Left colon (tissue), 2 donors: ENCODE measurements at regions not wholly inside any gene's neighbourhood (a gene's known extent, or its start where the extent isn't known, plus 50 kb on each side); places are given as distances from the start of the nearest gene placed in this dataset.
A peak's percentile ranks its signal among the peaks of the same experiment; 100 is the strongest.

ENCODE experiments used
- ATAC-seq: fragments of 200-7000 bp; cut with Tn5 transposase; one replicate; pipeline ENCODE4 v1.9.1; 2020; ENCODE audit warnings: mild to moderate bottlenecking, moderate library complexity
- DNase-seq, 2 donors: peaks; one replicate each; pipeline ENCODE4 v3.0.0-alpha.2; 2020
- intact Hi-C, 2 donors: fragments of 100-400 bp; cut with DNase I in 1 of 2; cut with micrococcal nuclease in 1 of 2; formaldehyde crosslinking; loops; one replicate each; pipeline versions ENCODE4 v1.11.2 to v1.14.0; 2022; cut with DNase I, micrococcal nuclease
- donor health status: DM: no; HTN: no; CAD: no.
- donor health status: DM: yes; HTN: yes; CAD: no.

DNA sequence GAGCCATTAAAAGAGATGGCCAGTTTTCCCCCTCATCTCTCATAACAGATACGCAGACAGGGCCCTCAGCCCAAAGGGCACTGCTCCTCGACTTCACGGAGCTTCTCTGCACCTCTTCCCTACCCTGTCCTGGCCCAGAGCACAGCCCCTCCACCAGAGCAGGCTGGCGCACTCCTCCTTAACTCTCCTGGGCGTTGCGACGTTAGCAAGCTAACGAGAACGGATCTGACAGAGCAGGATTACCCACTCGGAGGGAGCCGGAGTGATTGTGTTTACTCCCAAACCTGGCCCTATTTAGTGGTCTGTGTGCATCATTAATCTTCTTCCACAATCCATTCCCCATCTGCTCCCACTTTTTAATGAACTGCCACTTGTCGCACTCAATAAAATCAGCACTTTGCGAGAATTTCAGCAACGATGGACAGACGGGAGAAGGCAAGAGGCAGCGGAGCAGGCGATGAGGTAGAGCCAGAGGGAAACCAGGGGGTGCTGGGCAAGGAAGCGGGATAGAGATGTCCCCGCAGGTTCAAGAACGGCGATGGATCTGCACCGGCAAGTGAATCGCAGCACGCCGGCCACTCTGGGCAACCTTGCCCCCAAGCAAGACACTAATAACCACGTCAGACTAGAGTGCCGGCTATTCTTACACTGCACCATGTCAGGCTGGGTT lies 159.4 kb downstream of the BUD13 start:
- intact Hi-C loops: no loop called here
- ATAC-seq: no peak
- no peak for DNase-seq

DNA sequence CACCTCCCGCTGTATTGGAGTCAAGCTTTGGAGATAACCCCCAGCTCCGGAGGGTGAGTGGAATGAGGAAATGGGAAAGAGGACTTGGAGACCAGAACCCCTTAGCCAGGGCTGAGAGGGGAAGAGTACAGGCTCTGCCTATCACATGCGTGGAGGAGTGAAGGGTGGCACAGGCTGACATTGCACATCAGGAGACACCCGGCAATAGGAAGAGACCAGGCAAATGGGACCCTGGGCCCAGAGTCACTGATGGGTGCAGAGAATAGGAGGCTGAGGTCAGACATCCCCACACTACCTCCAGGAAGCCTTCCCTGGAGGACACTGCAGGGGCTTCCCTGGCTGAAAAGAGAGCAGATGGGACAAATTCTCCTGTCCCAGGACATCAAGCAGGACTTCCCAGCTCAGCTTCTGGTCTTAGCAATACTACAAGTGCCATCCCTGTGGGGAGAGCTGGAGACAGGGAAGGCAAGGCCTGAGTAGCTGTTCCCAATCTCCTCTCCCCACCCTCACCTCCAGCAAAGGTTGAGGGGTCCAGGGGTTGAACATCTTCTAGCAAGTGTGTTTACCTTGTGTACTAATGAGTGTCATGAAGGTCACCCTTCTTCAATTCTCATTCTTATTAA lies 160.7 kb downstream of the BUD13 start:
- intact Hi-C loops: no loop called here
- no peak for DNase-seq
- no peak for ATAC-seq

DNA sequence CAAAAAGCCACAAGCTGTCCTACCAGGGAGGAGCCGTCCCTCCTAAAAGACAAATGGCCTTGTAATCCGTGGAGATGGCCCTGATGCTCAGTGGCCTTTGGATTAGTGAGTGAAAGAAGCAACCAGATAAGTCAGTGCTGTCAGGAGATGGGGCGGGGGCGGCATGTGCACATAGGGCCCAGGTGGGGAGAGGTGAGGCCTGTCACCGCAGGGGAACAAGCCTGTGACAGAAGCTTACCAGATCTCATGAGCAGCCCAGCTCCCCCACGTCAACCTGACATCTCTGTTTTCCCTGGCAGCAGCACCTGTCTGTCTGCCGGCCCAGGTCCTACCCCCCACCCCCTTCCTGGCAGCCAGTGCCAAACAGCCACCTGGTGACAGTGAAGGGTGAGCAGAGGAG lies 162.6 kb downstream of the BUD13 start:
- ATAC-seq (no peak), DNase-seq (no peak)
- intact Hi-C loops: no loop called here

DNA sequence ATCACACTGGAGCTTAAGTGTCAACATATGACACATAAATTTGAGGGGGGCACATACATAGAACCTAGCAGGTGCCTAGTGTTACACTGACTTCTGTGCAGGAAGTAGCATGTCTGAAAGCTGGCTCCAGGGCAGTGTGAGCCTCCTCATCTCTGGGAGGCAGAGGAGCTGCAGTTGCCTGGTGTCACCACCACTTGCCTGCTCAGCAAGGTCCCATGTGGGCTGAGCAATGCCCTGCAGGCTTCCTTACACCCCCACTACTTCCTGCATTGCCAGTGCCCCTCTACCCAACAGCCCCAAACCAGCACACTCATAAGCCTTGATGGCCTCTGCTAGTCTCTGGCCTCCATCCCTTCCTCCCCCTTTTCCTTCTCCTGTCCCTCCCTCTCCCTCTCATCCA lies 165.8 kb downstream of the BUD13 start:
- no peak for DNase-seq
- ATAC-seq: no peak
- intact Hi-C loops: no loop called here

DNA sequence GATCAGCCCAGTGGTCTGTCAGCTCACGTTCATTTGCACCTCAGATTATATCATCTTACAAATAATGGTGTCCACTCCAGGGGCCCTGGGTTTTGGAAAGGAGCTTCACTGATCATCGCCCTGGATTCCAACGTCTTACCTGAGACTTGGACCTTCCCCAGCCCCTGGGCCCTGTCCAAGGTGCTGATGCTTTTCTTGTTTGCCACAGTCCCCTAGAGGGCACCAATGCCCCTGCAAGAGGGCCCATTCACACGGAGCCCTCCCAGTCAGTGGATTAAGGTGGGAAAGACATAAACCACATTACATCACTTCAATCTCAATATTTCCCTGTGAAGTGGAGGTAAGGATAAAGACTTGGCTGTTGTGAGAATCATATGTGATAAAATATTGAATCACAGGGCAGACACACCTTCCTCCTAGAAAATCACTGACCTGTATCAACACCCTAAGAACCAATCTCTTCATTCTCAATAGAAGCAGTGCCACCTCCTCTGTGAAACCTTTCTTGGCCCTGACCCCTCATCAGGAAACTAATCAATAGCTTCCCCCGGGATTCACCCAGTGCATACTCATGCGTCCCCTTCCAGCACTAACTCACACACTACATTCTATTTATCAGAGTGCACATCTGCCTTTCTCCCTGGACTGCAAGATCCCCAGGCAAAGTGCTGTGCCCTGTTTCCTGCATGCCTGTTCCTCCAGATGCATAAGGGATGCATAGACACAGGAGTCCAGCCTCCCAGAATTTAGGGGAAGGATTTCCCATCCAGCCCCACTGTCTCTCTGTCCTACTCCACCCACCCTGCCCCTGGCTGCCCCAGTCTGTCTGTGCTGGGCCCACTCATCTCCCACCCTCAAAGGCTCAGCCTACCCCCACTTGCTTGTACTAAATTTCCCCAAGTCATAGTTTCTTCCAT lies 167.0 kb downstream of the BUD13 start:
- ATAC-seq (peak; percentile 43), DNase-seq (peak in 1 of 2 donors; percentile 35)
- intact Hi-C loops: no loop called here

DNA sequence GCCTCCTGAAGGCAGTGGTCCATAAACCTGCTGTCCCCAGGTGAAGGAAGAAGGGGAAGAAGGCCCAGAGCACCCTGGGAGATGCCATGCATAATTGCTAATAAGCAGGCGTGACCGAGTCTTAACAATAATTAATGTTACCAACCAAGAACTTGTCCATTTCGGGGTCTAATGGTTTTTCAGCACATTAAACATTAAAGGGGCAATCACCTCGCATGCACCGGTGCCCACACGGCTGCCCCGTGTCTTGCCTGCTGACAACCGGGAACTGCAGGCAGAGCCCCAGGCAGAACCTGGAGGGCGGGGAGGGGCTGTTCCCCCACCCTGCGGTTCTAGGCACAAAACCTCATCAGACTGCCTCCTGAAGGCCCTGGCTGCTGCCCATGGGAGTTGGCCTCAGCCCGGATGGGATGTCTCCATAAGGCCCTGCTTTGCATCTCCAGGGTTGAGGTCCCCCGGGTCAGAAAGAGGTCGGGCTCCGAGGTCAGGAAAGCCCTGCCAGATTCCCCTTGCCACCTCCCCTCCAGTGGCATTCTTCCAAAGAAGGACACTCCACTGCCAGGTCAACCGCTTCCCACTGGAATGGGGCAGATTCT lies 169.0 kb downstream of the BUD13 start:
- intact Hi-C loops: no loop called here
- no peak for DNase-seq
- no peak for ATAC-seq

DNA sequence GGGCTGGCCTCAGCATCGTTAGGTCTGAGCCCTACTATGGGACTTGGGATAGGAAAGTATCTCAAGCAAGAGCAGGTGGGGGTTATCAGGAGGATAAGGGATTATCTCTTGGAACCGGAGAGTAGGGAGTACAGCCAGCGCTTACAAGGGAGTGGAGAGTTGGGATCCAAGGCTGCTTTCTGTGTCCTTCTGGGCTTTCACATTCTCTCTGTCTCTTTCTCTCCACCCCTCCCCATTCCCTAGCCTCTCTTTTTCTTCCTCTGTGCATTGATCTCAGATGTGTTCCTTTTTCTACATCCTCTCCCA lies 170.2 kb downstream of the BUD13 start:
- ATAC-seq: no peak
- intact Hi-C loops: no loop called here
- DNase-seq: no peak

DNA sequence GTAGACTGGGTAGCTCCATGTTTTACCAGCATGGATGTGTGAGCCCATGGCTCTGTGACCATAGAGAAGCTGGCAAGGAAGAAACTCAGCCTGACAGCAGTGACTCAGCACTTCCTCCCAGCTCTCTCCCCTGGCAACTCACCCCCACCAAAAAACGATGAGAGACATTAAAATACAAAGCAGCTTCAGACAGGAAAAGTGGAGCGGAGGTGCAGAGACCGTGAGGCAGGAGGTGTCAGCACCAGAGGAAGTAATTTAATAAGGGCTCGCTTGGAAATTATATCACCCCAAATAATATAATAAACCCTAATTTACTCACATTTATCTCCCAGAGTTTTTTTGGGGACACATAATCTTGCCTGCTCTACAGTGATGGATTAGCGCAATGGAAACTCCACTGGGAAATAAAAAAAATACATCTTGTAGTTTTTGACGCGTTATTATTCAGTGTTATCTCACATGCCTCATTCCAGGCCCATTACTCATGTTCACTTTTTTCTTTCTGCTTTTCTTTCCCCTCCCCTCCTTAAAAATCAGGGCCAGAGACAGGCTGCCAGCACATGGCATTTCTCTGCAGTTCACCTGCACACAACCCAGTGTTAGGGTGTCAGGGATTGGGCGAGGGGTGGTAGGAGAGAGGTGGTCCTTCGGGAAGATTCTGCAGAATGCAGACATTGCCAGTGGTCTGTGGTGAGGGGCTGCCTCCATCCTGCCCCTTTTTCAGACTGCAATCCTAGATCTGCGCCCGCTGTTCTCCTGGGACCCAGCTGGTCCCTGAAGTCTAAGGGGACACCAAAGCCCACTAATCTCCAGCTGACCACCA lies 170.8 kb downstream of the BUD13 start:
- no peak for ATAC-seq
- intact Hi-C loops: no loop called here
- no peak for DNase-seq

DNA sequence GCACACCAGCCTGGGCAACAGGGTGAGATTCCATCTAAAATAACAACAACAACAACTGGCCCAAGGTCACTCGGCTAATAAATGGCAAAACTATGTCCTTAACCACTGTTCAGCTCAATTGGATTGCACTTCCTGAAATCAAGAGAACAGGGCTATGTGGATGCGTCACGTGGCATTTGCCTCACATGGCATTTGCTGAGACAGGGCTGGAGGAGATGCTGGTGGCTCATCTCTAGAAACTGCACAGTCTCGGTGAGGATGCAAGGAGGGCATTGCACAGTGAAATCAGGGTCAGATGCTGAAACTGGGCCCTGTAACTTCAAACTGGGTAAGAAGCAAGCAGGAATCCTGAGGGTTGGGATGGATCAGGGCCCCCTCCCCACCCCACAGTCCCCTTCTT lies 171.9 kb downstream of the BUD13 start:
- ATAC-seq (no peak), DNase-seq (no peak)
- intact Hi-C loops: no loop called here

DNA sequence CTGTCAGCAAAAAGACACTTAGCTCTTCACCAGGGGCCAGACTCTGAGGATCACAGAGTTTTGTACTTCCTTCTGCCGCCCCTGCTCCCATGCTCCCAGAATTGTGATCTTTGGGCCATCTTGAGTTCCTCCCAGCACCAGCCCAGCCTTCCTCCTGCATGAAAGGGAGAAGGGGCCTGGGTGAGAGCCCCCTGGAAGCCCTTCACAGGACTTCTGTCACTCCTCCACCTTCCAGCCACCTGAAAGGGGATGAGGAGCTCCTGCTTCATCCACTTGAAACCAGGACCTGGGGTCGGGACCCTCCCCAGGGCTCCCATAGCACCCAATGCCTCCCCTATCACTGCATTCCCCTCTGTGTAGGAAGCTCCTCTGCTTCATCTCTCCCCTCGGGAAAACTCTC lies 174.2 kb downstream of the BUD13 start:
- intact Hi-C loops: no loop called here
- DNase-seq: no peak
- ATAC-seq: no peak

DNA sequence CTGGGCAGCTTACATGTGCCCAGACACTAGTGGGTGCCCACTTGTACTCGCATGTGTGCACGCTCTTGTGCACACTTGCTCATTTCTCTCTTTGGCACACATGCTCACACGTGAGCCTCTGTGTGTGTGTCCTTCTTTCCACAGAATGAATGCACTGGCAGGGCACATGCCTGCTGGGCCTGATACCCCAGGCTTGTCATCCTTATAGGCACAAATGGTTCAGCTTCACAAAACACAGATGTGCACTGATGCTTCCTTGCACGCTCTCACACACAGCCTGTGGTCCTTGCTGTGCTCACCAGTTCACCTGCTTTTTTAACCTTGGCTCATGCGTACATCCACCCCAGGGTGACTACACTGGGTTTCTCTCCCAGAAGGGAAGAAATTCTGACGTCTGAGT lies 174.8 kb downstream of the BUD13 start:
- ATAC-seq: no peak
- DNase-seq: no peak
- intact Hi-C loops: no loop called here

DNA sequence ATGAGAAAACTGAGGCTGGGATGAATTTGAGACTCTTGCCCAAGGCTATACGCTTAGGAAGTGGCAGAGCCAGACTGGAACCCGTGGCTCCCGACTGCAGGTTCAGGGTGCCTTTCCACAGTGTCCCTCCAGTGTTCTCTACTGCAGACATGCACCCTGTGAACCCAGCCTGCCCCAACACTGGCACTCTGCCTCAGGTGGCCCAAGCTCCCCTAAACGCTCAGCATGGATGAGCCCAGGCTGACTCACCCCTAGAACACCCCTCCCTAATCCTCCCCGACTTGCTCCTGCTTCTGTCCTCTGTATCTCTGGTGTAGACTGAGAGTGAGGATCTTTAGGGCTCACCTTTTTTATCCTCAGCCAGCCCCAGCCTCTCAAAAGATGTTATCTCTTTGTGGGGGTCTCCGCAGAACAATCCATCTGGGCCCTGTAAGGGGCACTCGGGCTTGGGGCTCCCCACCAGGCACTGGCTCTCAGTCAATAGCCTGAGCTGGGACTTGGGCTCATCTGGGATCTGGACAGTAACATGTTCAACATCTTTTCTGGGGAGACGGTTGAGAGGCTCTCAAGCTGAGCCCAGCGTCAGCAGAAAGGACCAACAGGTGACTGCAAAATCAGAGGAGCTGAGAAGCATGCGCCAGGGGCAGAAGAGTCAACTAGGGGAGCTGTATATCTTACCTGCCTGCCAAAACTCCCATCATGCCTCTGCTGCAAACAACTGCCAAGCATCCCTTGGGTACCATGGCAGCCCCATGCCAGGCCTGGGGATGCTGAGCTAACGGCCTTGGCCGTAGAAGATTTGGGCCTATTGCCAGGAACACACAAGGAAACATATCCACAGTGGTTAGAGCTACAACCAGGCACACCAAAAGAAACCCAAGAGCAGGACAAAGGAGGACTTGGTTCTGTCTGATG lies 176.2 kb downstream of the BUD13 start:
- intact Hi-C loops: no loop called here
- ATAC-seq (no peak), DNase-seq (no peak)

DNA sequence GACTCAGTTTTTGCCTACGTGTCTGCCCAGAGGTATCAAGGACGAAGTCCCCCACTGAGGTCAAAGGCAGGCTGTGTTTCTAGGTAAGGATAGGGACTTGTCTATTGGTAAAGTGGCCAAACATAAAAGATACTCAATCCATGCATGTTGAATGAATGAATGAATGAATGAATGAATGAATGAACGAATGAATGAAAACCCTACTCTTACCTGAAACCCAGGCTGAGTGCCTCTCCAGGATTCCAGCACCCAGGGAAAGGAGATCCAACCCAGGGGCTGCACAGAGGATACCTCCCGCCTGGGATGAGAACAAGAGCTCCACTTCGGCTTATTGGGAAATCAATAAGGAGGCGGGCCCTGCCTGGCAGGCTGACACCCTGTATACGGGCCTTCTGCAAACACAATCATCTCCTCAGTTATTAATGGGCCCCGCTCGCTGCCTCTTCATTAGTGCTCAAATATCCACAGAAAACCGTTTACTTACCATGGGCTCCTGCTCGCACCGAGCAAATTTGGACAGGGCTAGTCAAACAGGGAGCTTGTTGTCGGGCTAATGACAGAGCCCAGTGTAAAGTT lies 177.4 kb downstream of the BUD13 start:
- DNase-seq (no peak), ATAC-seq (no peak)
- intact Hi-C loops: no loop called here

DNA sequence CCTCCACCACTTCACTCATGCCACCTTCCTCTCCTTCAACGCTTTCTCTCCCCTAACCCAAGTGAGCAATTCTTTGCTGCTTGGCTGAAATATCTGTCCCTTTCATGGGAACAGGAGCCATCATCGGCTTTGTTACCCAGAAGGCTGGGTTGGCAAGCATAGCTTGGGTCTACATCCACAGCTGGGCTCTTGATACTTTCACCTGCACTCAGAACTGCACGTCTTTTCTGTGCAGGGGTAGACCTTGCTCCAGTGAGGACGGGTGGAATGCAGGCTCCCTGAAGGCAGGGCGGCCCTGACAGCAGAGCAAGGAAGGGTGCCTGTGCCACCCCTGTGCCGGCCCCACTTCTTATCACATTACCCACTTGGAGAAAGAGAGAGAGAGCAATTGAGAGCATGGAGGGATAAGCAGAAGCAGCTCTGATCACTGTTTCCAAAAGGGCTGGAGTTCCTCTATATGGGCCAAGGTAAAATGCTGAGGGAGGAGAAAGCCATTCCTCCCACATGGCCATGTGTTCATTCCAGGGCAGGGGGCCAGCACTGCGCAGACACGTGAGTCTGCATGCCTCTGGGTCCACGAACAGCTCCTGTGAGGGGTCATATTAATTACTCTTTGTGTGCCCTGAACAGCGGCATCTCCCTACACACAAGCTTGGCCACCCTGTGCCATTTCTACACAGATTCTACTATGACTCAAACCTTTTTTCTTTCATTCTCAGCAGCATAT lies 181.8 kb downstream of the BUD13 start:
- no peak for DNase-seq
- ATAC-seq: no peak
- intact Hi-C loops: no loop called here

DNA sequence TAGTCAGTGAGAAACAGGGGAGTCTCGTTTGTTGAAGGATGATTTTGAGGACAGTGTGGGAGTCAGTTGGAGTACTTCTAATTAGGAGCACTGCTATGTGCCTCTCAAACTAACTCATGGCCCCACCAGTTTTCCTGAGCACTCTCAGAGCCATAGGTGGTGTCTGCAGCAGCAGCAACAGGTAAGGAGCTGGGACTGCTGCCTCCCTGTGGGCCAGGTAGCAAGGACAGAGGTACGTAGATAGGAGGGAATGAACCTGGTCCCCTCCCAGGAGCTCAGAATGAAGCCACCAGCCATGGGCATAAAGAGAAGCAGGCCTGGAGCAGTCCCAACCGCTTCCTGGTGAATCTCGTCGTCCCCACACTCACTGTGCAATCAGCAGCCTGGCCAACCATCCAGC lies 183.4 kb downstream of the BUD13 start:
- ATAC-seq: no peak
- DNase-seq: no peak
- intact Hi-C loops: no loop called here

DNA sequence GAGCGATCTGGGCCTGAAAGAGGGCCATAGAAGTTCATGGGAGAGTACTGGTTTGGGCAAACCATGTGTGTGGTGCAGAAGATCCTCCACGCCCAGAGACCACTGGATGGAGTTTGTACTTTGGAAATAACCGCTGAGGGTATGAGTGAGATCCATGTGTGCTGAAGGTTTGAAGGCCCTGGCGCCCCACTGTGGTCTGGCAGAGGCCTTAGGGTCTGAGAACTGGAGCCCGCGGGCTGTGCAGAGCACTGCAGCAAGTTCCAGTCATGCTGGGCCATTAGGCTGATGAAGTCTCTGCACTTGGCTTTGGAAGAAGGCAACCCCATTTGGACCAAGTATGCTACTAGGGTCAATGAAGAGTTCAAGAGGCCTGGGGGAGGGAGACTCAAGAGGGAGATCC lies 186.4 kb downstream of the BUD13 start:
- intact Hi-C loops: no loop called here
- no peak for ATAC-seq
- no peak for DNase-seq

DNA sequence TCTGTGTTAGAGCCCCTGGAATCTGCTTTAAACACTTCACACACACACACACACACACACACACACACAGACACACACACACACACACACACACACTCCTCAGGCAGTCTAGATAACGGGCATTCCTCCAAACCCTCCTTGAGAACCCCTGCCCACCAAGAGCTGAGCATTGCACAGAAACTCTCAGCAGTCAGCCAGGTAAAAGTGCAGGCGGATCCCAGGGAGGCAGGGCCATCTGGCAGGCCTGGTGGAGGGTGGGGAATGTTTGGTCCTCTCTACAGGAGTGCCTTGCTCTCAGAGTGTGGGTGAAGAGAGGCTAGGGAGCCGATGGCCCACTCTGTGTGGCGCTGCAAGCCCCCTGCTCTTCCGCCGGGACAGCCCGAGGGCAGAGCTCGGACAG lies 190.2 kb downstream of the BUD13 start:
- ATAC-seq (no peak), DNase-seq (no peak)
- intact Hi-C loops: no loop called here
